HCT116 (cell line): ENCODE measurements at regions not wholly inside any gene's neighbourhood (a gene's known extent, or its start where the extent isn't known, plus 50 kb on each side); places are given as distances from the start of the nearest gene placed in this dataset.

Source experiments
- ATAC-seq: fragments of 200-7000 bp; cut with Tn5 transposase; 2 replicates; pipeline ENCODE4 v1.9.1; 2020; ENCODE audit warnings: mild to moderate bottlenecking, moderate library complexity
- BruUV-seq: library from RNA; stranded (reverse); fragments of 400-500 nt; replicated peaks from 2 replicates; lab custom pipeline; 2021; lab: Mats Ljungman, UMichigan
- CTCF ChIA-PET: fragments of 300-600 bp; sonication (Branson Sonifier 250); formaldehyde crosslinking; loops from one replicate; lab custom pipeline; 2021; ENCODE audit warnings: antibody characterized with exemption; lab: Charles Lee
- POLR2A ChIA-PET: fragments of 300-600, 350-600 bp; sonication (Branson Sonifier 250); formaldehyde crosslinking; loops from one replicate; lab custom pipeline; 2021; ENCODE audit warnings: antibody characterized with exemption; lab: Charles Lee
- RAD21 ChIA-PET, 2 experiments: fragments of 300-600 bp; sonication (Branson Sonifier 250); formaldehyde crosslinking; loops; one replicate each; lab custom pipeline; 2023; ENCODE audit warnings: low total read pairs in 2 of 2; ENCODE audit not compliant: uncharacterized antibody in 2 of 2, unreplicated experiment in 2 of 2, low non-redundant PET in 1 of 2; lab: Charles Lee
- DNase-seq: peaks from one replicate; pipeline ENCODE4 v3.0.0-alpha.2; 2010; ENCODE audit warnings: low read depth, low spot score
- H2AFZ ChIP-seq: fragments of 200-600 bp; shearing (Covaris generic), sonication (generic); 2 replicates; pipeline ENCODE4 v1.6.1; 2017; ENCODE audit warnings: low read depth, mixed run types, mixed read lengths, antibody characterized with exemption, low read length; ENCODE audit not compliant: poor library complexity, severe bottlenecking
- H3K27ac ChIP-seq: 2 replicates; pipeline ENCODE4 v1.5.1; 2012; ENCODE audit warnings: low read depth, low read length
- H3K27me3 ChIP-seq: fragments of 200-600 bp; sonication (generic); 2 replicates; pipeline ENCODE4 v1.6.1; 2016; ENCODE audit warnings: mixed run types, low read length, mixed read lengths; ENCODE audit not compliant: insufficient read depth
- H3K36me3 ChIP-seq, 2 experiments: fragments of 200-500 bp in 1 of 2; fragments of 200-600 bp in 1 of 2; sonication (Bioruptor generic) in 1 of 2; sonication (generic) in 1 of 2; 2 replicates each; pipeline versions ENCODE4 v1.5.1 to v1.6.1; 2014 to 2016; ENCODE audit warnings: low read length in 2 of 2, inconsistent platforms in 1 of 2, mixed read lengths in 1 of 2, mixed run types in 1 of 2; ENCODE audit not compliant: insufficient read depth in 2 of 2, control insufficient read depth in 1 of 2
- H3K4me1 ChIP-seq, 2 experiments: fragments of 200-600 bp in 1 of 2; sonication (generic) in 1 of 2; 2 replicates each; pipeline versions ENCODE4 v1.5.1 to v1.6.1; 2012 to 2017; ENCODE audit warnings: low read length in 2 of 2, inconsistent platforms in 1 of 2, mild to moderate bottlenecking in 1 of 2, mixed read lengths in 1 of 2, mixed run types in 1 of 2, moderate library complexity in 1 of 2; ENCODE audit not compliant: insufficient read depth in 2 of 2, control insufficient read depth in 1 of 2
- H3K4me2 ChIP-seq: fragments of 200-600 bp; sonication (generic); 2 replicates; pipeline ENCODE4 v1.6.1; 2017; ENCODE audit warnings: mixed run types, low read length, mixed read lengths
- H3K4me3 ChIP-seq, 2 experiments: fragments of 200-600 bp in 1 of 2; sonication (generic) in 1 of 2; replicated peaks in 1 of 2; 2 replicates each; pipeline ENCODE4 v1.5.1; 2011 to 2016; ENCODE audit warnings: low read length in 2 of 2, control low read depth in 1 of 2, low read depth in 1 of 2, mild to moderate bottlenecking in 1 of 2, mixed read lengths in 1 of 2, mixed run types in 1 of 2
- H3K79me2 ChIP-seq: fragments of 200-600 bp; sonication (generic); 2 replicates; pipeline ENCODE4 v1.6.1; 2017; ENCODE audit warnings: mild to moderate bottlenecking, mixed run types, low read length, moderate library complexity, mixed read lengths; ENCODE audit not compliant: insufficient read depth
- H3K9ac ChIP-seq: fragments of 200-600 bp; sonication (generic); 2 replicates; pipeline ENCODE4 v1.6.1; 2016; ENCODE audit warnings: low read length, mixed read lengths
- H3K9me2 ChIP-seq: fragments of 200-600 bp; sonication (generic), shearing (Covaris generic); 2 replicates; pipeline ENCODE4 v1.6.1; 2017; ENCODE audit warnings: mixed run types, mild to moderate bottlenecking, moderate library complexity; ENCODE audit not compliant: insufficient read depth
- H3K9me3 ChIP-seq, 2 experiments: fragments of 200-500 bp in 1 of 2; fragments of 200-600 bp in 1 of 2; sonication (Bioruptor generic) in 1 of 2; sonication (generic) in 1 of 2; 2 replicates each; pipeline ENCODE4 v1.6.1; 2014 to 2017; ENCODE audit warnings: low read length in 2 of 2, mixed read lengths in 2 of 2, inconsistent platforms in 1 of 2, low read depth in 1 of 2, mild to moderate bottlenecking in 1 of 2, mixed run types in 1 of 2, moderate library complexity in 1 of 2; ENCODE audit not compliant: control insufficient read depth in 1 of 2, insufficient read depth in 1 of 2
- H4K20me1 ChIP-seq: fragments of 200-600 bp; sonication (generic), shearing (Covaris generic); 2 replicates; pipeline ENCODE4 v1.6.1; 2017; ENCODE audit warnings: mixed run types, mild to moderate bottlenecking, moderate library complexity; ENCODE audit not compliant: insufficient read depth
- ATF3 ChIP-seq: IDR thresholded peaks from 2 replicates; pipeline ENCODE4 v1.6.1; 2012
- CBX3 ChIP-seq: IDR thresholded peaks from 2 replicates; pipeline ENCODE4 v1.6.1; 2012; ENCODE audit warnings: low read depth
- EGR1 ChIP-seq: IDR thresholded peaks from 2 replicates; pipeline ENCODE4 v1.6.1; 2012; ENCODE audit warnings: low read depth
- ELF1 ChIP-seq: IDR thresholded peaks from 2 replicates; pipeline ENCODE4 v1.6.1; 2012; ENCODE audit warnings: low read depth, borderline replicate concordance
- EZH2phosphoT487 ChIP-seq: fragments of 200-600 bp; IDR thresholded peaks from 2 replicates; pipeline ENCODE4 v1.6.1; 2018; ENCODE audit warnings: antibody characterized with exemption, borderline replicate concordance
- POLR2AphosphoS5 ChIP-seq: IDR thresholded peaks from 2 replicates; pipeline ENCODE4 v1.6.1; 2011; ENCODE audit warnings: mild to moderate bottlenecking, low read depth, low read length, moderate library complexity
- RAD21 ChIP-seq: IDR thresholded peaks from 2 replicates; pipeline ENCODE4 v1.6.1; 2012; ENCODE audit warnings: low read depth, mild to moderate bottlenecking
- REST ChIP-seq: IDR thresholded peaks from 2 replicates; pipeline ENCODE4 v1.6.1; 2012; ENCODE audit warnings: low read depth
- SIN3A ChIP-seq: IDR thresholded peaks from 2 replicates; pipeline ENCODE4 v1.6.1; 2012; ENCODE audit warnings: low read depth
- ZFX ChIP-seq: fragments of 450-650 bp; IDR thresholded peaks from 2 replicates; pipeline ENCODE4 v1.6.1; 2017
- ZNF274 ChIP-seq: fragments of 200-500 bp; sonication (Bioruptor generic); IDR thresholded peaks from 2 replicates; pipeline ENCODE4 v1.6.1; 2014; ENCODE audit warnings: mild to moderate bottlenecking, low read depth, low read length, inconsistent platforms
- intact Hi-C: fragments of 100-400 bp; cut with micrococcal nuclease; formaldehyde crosslinking; loops from 2 replicates; pipeline ENCODE4 v1.10.0; 2022

GRCh38 chr3:106135451-106136160 lies 266.8 kb upstream of the CBLB start (continued):
- TF ChIP-seq REST (no peak), EZH2phosphoT487 (no peak), ELF1 (no peak), POLR2AphosphoS5 (no peak), EGR1 (no peak)

- no peaks in the 10 kb centered on the region for H3K79me2 ChIP-seq
- intact Hi-C loops: no loop called here
- BruUV-seq: no TSS peak
Measured at GRCh38 chr3:106139826-106140225, 271.0 kb upstream of the CBLB start.

More at GRCh38 chr3:106139826-106140225, 271.0 kb upstream of the CBLB start:
- TF ChIP-seq ZFX (no peak), ATF3 (no peak), RAD21 (no peak), ZNF274 (no peak), CBX3 (no peak), EZH2phosphoT487 (no peak), SIN3A (no peak)
- ATAC-seq: no peak
- POLR2A ChIA-PET: no interaction called here
- H3K27me3 ChIP-seq: no peaks in the 10 kb centered on the region
- no peaks in the 10 kb centered on the region for H4K20me1 ChIP-seq
- no peak for DNase-seq
- no peaks in the 10 kb centered on the region for H3K4me1 ChIP-seq
- no peaks in the 10 kb centered on the region for H3K9me2 ChIP-seq
- H3K36me3 ChIP-seq: no peaks in the 10 kb centered on the region
- H2AFZ ChIP-seq: peak overlapping the region; percentile 23
- no peak overlapping the region for H3K27ac ChIP-seq
- H3K4me3 ChIP-seq: no peak overlapping the region
- H3K9ac ChIP-seq: no peak overlapping the region
- no peak overlapping the region for H3K4me2 ChIP-seq
- no peaks in the 10 kb centered on the region for H3K9me3 ChIP-seq
- CTCF ChIA-PET: no interaction called here
- RAD21 ChIA-PET: no interaction called here
